Fibroblast of skin of right biceps (primary cell): ENCODE measurements at regions not wholly inside any gene's neighbourhood (a gene's known extent, or its start where the extent isn't known, plus 50 kb on each side); places are given as distances from the start of the nearest gene placed in this dataset.
"Not testable (repeated sequence)": the region's sequence is repeated elsewhere in the genome, so short reads cannot be mapped to it uniquely, and the experiment has no call there.

Experiments
- DNase-seq: peaks from one replicate; pipeline ENCODE4 v3.0.0-alpha.2; 2013

DNA sequence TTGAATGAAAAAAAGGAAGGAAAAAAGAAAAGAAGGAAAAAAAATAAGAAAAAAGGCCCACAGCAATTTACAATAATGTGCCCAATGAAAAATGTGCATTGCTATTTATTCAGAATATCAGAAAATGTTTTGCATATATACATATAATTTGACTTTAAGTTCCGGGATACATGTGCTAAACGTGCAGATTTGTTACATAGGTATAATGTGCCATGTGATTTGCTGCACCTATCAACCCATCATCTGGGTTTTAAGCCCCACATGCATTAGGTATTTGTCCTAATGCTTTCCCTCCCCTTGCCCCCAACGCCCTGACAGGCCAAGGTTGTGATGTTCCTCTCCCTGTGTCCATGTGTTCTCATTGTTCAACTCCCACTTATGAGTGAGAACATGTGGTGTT lies 738.0 kb upstream of the CDH6 start:
- DNase-seq: not testable (repeated sequence)

GRCh38 chr5:30453168-30453567 lies 740.3 kb upstream of the CDH6 start:
- no peak for DNase-seq

DNA sequence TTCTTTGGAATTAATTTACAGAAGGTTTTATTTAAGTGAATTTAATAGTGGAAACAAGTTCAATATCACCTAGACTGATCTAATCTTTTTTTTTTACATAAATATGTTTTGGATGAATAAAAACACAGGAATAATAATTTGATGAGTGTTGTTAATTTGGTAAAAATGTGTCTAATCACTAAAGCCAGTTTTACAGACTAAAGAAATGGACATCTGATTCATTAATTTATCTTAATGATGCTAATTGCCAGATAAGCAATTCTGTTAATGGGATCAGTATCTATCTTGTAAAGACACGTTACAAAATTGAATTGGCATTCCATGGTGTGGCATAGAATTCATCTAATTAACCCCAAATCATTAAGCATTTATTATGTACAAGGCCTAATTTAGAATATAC lies 743.3 kb upstream of the CDH6 start:
- no peak for DNase-seq

GRCh38 chr5:30447431-30447830 lies 746.1 kb upstream of the CDH6 start:
- DNase-seq: no peak

DNA sequence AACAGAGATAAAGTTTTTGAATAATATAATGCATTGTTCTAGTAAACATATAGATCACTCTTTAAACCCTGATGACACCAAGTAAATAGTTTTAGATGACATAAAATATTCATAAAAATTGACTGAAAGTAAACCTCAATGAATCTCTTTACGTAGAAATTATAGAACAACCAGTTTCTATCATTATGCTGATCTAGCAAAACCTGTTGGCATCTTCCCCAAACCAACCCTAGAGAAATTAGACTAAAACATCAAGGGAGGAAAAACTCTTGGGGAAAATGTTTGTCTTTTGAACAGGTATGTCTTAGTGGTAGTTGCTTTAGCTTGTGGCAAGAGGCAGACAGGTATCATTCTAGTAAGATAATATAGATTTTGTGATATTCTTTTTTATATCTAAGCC lies 747.0 kb upstream of the CDH6 start:
- DNase-seq: no peak

DNA sequence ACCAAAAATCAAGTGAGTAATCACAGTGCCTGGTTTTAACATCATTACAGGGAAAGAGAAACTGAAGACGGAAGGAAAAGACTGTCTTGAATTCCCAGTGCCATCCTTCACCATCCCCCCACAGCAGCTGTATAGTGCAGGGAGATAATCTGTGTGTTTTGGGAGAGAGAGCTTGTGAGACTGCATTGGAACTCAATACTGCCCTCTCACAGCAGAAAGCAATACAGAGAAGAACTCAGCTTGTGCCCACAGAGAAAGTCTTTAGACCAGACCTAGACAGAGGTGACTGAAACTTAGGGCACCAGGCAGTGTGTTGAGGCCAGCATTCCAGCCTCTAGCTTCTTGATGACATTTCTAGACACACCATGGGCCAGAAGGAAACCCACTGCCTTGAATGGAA lies 754.7 kb upstream of the CDH6 start:
- DNase-seq: no peak

DNA sequence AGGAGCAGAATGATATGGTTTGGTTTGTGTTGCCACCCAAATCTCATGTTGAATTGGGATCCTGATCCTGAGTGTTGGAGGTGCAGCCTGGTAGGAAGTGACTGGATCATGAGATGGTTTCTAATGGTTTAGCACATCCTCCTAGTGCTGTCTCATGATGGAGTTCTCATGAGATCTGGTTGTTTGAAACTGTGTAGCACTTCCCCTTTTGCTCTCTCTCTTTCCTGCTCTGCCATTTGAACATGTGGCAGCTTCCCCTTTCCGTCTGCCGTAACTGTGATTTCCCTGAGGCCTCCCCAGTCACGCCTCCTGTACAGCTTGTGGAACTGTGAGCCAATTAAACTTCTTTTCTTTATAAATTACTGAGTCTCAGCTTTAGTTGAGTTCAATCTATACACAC lies 756.8 kb upstream of the CDH6 start:
- no peak for DNase-seq

DNA sequence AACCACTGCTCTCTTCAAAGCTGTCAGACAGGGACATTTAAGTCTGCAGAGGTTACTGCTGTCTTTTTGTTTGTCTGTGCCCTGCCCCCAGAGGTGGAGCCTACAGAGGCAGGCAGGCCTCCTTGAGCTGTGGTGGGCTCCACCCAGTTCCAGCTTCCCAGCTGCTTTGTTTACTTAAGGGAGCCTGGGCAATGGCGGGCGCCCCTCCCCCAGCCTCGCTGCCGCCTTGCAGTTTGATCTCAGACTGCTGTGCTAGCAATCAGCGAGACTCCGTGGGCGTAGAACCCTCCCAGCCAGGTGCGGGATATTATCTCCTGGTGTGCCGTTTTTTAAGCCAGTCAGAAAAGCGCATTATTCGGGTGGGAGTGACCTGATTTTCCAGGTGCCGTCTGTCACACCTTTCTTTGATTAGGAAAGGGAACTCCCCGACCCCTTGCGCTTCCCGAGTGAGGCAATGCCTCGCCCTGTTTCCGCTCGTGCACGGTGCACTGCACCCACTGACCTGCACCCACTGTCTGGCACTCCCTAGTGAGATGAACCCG lies 764.5 kb upstream of the CDH6 start:
- not testable (repeated sequence) for DNase-seq

GRCh38 chr5:30414078-30414477 lies 779.4 kb upstream of the CDH6 start:
- DNase-seq: no peak

DNA sequence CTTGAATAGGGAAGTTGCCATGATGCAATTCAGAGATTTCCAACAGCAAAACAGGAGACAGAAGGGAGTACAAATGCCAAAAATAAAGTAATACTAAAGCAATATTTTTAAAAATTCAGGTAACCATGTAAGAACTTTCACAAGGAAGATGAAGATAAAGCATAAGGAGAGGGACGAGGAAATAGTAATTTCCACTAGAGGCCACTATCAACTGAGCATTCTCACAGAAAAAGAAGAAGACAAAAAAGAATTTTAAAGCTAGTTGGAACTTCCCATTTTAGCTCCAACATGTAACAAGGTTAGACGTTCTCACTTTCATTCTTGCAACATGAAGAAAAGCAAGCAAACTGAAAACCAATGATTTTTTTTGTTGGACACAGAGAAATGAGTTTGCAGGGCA lies 779.9 kb upstream of the CDH6 start:
- no peak for DNase-seq

GRCh38 chr5:30405821-30406220 lies 787.7 kb upstream of the CDH6 start:
- DNase-seq: no peak

DNA sequence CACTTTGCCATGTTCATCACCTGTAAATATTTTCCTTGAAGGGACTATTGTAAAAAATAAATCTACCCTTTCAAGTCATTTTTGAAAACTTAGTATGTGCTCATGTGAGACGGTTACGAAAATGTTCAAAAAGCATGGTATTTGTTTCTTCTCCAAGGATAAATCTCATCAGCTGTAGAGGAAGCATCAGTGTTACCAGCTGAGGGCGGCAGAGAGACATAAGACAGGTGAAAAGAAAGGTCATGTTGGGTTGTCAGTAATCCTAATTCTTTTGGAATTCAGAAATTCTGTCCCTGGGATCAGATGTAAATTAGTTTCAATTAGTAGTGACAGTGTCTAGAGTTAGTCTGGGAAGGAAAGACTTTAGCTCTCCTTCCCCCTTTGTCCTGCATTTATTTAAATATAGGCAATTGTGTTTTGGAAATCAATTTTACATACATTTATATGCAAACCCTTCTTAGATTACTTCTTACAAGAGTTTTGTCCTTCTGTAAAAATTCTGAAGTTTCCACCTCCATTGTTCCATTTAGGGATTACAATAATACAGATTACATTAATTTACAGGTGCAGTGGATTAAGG lies 791.9 kb upstream of the CDH6 start:
- peak; percentile 7 for DNase-seq

DNA sequence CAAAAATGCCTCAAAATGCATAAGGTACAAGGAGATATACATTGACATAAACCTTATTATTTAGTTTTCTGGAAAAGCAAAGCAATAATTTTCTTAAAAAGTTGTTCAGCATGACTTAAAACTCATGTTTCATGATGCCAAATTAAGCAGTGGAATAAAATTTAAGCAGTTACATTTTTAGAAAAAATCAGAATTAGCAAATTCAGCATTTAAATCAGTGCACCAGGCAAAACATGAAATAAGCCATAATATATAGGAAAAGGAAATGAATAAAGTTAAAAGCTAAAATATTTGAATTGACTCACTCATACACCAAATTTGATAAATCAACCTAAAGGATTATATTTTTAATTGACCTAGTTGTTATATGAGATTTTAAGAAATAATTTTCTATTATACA lies 795.1 kb upstream of the CDH6 start:
- DNase-seq: no peak

- DNase-seq: no peak
These were observed 800.6 kb upstream of the CDH6 start for GRCh38 chr5:30392897-30393296.

- DNase-seq: no peak
These were observed 803.4 kb upstream of the CDH6 start for GRCh38 chr5:30390095-30390494.

GRCh38 chr5:30387974-30388632 lies 805.4 kb upstream of the CDH6 start:
- DNase-seq: no peak

DNA sequence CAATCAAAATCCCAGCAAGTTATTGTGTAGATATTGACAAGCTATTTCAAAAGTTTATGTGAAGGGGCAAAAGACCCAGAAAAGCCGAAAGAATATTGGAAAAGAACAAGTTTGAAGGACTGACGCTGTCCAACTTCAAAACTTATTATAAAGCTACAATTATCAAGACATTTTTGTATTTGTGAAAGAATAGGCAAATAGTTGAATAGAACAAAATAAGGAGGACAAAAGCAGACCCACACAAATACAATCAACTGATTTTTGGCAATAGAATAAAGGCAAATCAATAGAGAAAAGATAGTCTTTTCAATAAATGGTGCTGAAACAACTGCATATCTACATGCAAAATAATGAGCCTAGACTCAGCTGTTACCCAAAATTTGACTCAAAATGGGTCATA lies 807.7 kb upstream of the CDH6 start:
- DNase-seq: no peak

DNA sequence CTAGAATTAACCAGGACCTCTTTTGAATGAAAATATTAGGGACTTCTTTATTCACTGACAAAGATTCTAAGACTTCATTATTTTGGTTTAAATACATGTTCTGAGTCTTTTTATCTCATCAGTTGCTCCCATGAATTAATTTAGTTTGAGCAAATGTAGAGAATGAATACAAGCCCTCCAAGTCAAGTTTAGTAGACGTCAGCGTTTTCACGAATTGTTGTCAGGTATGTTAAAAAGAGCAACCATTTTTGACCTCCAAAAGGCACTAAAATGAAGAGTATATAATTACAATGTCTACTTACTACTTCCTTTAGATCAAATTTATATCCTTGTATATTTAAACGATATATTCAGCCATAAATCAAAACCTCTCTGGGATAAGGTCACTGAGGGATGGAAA lies 809.3 kb upstream of the CDH6 start:
- no peak for DNase-seq

DNA sequence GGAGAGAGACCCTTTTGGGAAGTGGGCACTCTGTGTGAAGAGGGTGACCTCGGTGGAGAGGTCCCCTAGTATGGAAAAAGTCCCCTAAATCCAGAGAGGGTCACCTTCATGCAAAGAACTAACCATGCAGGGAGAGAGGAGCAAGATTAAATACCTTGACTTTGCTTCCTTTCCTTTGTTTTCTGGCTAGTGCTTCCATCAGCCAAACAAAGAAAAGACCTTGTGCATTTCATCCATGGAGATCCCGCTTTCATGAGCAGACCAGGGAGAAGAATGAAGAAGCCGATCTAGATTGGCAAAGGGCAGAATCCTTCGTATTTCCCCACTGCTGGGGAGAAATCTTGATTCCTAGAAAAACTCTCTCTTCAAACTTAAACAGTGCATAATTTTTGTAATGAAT lies 813.3 kb upstream of the CDH6 start:
- no peak for DNase-seq

DNA sequence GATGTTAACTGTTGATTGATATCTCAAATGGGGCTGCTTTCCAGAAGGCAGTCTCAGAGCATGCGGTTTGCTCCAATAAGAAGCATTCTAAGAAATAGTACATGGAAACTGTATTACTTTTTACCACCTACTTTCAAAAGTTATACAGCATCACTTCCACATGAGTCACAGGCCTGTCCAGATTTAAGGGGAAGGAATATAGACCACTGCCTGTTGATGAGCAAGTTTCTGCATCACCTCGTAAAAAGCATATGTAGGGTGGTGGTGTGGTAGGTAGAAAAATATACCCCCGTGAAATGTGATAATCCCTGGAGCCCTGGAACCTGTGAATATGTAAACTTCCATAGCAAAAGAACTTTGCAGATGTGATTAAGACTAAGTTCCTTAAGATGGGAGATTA lies 816.6 kb upstream of the CDH6 start:
- DNase-seq: no peak

DNA sequence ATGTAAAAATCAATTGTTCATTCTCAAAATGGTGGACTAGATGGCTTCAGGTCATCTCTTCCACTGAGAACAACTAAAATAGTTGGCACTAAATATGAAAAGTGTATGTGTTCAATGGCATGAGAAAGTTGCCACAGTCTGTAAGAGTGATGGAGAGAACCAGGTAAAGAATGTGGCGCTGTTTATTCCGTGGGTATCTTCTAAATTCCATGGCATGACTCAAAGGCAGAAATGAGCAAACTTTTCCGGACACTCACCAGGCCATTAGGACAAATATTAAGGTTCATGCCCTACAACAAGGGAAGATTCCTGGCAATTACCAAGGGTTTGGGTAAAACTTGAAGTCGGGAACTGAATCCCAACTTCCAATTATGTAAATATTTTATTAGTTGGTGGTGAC lies 825.4 kb upstream of the CDH6 start:
- DNase-seq: no peak

GRCh38 chr5:30365031-30365430 lies 828.5 kb upstream of the CDH6 start:
- not testable (repeated sequence) for DNase-seq

DNA sequence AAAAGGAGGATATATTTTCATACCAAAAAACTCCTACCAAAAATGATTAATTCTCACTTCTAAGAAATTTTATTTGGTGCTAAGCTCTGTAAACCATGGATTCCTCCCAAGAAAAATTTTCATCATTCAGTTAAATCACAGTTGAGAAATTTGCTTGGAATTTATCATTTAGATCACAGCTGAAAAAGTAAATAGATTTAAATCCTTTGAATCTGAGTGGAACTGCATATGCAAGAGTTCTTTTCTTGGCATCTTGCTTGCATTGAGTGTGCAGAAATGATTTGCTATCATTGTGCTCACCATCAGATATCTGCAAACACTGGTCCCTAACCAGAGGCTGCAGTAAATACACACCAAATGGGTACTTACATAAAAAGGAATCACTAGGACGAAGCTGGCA lies 836.1 kb upstream of the CDH6 start:
- DNase-seq: no peak

- no peak for DNase-seq
These were observed 837.8 kb upstream of the CDH6 start for GRCh38 chr5:30355675-30356074.

DNA sequence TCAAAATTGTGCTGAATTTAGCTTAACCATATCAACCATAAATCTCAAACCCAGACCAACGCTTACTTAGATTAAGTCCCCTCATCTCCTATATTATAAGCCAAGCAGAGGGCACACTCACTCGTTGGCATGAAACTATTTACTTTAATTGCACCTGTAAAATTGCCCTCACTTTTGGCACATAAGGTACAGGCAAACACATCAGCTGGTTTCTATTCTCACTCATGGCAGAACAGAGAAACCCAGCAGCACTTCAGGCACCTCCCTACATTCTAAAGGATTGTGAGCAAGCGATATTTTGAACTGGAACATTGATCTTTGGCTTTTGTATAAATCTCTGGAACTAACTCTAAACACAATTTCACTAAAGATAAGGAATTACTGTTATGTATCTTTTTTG lies 845.6 kb upstream of the CDH6 start:
- DNase-seq: no peak
